ENCODE measurements at regions not wholly inside any gene's neighbourhood (a gene's known extent, or its start where the extent isn't known, plus 50 kb on each side); places are given as distances from the start of the nearest gene placed in this dataset.
"Not testable (repeated sequence)": the region's sequence is repeated elsewhere in the genome, so short reads cannot be mapped to it uniquely, and the experiment has no call there.

GRCh38 chr14:105775349-105775923 is 249.1 kb downstream of the TMEM121 start:
- not testable (repeated sequence) for DNase-seq (ENCODE audit: low read depth, low spot score)

DNA sequence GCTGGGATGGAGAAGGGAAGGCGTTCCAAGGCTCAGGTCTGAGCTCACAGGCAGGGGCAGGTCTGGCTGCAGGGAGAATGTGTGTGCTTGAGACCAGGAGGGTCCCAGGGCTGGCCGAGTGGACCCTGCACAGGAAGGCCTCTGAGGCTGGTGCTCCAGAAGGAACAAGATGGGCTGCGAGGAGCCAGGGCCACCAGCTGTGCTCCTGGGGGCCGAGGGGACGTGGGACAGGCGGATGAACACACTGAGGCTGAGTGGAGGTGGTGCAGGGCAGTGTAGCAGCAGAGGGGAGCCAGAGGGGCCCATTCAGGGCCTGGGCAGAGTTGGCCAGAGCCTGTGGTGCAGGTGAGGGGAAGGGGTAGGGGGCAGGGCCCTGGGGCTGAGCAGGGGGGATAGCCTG is 249.7 kb downstream of the TMEM121 start:
- DNase-seq (ENCODE audit: low read depth, low spot score) = not testable (repeated sequence)

GRCh38 chr14:105776924-105777323 is 250.5 kb downstream of the TMEM121 start:
- DNase-seq (ENCODE audit: low read depth, low spot score) = no peak

DNA sequence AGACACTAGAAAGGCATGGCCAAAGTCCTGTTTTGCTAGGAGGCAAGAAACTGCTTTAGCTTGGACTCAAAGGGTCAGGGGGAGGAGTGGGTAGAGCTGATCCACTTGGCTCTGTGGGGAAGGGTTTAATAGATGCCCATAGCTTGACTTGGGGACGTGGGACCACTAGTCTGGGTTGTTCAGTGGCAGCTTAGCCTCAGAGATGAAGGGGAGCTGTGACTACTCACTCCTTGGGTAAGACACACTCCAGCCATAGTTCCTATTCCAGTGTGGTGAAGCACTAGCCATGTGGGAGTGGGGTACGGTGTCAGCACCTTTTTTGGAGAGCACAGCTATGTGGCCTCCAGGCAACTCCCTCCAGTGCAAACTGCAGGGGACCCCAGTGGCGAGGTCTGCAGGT is 257.3 kb downstream of the TMEM121 start:
- no peak for DNase-seq (ENCODE audit: low read depth, low spot score)

- DNase-seq (ENCODE audit: low read depth, low spot score) = no peak
These were observed 267.5 kb downstream of the TMEM121 start for GRCh38 chr14:105793836-105794235.

GRCh38 chr14:105797546-105797945 is 271.2 kb downstream of the TMEM121 start:
- DNase-seq (ENCODE audit: low read depth, low spot score) = no peak

GRCh38 chr14:105805701-105806100 is 279.3 kb downstream of the TMEM121 start:
- no peak for DNase-seq (ENCODE audit: low read depth, low spot score)

DNA sequence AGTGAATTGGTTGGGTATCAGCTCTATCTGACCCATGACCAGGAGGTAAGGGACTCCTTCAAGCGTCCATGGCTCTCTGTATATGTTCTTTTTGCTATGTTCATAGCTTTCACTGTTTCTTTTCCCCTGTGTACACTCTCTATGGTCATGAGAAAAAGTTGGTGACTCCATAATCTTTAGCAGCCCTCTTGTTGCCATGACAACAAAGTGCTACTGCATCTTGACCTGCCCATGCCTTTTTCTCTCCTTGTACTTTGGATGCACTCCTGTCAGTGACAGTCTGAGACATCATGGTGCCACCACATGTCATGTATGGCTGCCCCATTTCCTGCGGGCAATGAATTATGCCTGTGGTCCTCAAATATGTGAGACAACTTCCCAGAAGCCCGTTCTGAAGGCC is 280.2 kb downstream of the TMEM121 start:
- DNase-seq (ENCODE audit: low read depth, low spot score) = no peak

DNA sequence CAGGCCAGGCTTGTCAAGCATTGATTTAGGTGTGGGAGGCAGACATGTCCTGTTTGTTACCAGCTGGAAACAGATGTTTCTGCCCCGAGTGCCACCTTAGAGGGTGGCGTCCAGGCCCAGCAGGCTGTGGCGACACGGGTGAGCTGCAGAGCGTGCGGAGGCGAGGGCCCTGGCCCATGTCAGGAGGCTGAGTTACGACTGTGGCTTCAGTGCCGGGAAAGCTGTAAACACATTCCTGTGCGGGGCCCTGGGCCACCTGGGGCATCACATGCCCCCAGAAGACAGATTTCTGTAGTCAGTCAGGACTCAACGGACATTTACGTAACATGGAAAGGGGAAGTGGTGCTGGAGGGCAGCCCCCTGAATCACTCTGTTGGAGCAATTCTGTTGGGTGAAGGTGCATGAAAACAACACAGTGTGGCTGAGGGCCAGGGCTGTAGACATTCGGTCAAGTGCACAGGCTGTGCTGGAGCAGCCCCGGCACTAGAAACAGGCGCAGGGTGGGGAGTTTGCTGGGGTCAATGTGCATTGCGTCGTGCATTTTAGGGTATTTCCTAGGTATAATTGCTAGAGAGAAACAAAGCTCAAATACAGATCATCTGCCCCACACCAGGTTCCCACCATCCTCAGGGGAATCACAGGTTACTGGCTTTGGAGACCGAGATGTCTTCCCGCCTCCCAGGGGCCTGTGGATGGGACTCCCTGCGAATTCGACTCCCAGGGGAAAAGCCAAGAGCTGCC is 291.8 kb downstream of the TMEM121 start:
- no peak for DNase-seq (ENCODE audit: low read depth, low spot score)

GRCh38 chr14:105818712-105819005 is 292.3 kb downstream of the TMEM121 start:
- no peak for DNase-seq (ENCODE audit: low read depth, low spot score)

- no peak for DNase-seq (ENCODE audit: low read depth, low spot score)
These were observed 303.8 kb downstream of the TMEM121 start for GRCh38 chr14:105830171-105830570.

DNA sequence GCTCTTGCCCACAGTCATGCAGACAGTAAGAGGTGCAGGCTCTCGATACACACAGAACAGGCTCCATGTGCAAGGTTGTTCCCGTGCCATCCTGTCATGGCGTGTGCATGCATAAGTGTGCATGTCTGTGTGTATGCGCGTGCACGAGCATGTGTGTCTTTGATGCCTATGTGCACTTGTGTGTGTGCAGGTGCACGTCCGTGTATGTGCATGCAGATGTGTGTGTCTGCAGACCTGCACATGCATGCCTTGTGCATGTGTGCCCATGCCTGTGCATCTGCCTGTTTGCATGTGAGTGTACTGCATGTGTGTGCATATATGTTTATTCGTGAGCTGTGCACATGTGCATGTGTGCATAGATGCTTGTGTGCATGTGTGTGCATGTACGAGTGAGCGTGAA is 309.8 kb downstream of the TMEM121 start:
- DNase-seq (ENCODE audit: low read depth, low spot score) = no peak

- no peak for DNase-seq (ENCODE audit: low read depth, low spot score)
These were observed 310.3 kb downstream of the TMEM121 start for GRCh38 chr14:105836730-105837129.

GRCh38 chr14:105837349-105838063 is 311.1 kb downstream of the TMEM121 start:
- DNase-seq (ENCODE audit: low read depth, low spot score) = no peak

DNA sequence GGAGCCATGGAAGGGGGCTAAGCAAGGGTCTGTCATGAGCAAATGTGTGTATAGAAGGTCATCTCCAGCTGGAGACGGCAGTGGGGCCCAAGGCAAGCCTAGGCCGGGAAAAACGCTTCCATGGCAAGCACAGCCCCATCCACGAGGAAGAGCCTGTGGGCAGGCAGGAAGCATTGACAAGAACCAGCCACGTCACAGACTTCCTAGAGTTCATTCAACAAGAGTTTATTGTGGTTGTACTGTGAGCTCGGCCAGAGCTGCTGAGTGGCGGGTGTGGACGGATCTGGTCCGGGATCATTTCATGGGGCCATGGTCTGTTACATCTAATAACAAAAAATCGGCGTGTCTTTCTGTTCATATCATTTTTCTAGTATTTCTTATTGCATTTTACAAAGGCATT is 311.7 kb downstream of the TMEM121 start:
- no peak for DNase-seq (ENCODE audit: low read depth, low spot score)

- DNase-seq (ENCODE audit: low read depth, low spot score) = no peak
These were observed 312.4 kb downstream of the TMEM121 start for GRCh38 chr14:105838591-105839424.

DNA sequence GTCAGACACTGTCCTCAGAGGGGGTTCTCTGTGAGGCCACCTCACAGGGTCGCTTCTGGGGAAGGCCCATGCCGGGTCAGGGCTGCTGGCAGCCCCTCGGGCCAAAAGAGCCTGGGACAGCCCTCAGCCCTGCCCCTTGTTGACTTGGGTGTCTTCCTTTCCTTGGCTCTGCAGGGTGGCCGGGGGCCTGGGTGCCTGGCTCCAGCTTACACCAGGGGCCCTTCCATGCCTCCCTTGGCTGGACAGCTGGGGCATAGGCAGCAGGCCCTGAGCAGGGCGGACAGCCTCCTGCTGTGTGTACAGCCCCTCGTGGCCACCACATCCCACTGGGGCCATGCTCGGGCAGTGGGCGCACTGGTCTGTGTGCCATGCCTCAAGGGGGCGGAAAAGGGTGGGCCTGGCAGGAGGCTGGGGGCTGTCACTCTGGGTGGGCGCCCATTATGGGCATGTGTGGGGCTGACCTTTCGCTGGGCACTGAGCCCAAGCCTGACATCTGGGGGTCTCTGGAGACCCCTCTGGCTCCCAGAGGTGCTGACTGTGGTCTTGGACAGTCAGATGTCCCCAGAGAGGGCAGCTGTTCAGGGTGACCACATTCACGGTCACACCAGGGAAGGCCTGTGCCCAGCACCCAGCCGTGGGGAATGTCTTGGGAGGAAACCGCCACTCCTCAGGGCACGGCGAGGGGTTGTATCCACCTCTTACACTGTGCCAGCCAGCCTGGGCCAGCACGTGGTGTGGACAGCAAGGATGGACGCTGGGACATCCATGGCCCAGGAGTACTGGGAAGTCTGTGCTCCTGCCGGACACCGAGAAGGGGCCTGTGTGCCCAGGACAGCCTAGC is 313.3 kb downstream of the TMEM121 start:
- no peak for DNase-seq (ENCODE audit: low read depth, low spot score)

DNA sequence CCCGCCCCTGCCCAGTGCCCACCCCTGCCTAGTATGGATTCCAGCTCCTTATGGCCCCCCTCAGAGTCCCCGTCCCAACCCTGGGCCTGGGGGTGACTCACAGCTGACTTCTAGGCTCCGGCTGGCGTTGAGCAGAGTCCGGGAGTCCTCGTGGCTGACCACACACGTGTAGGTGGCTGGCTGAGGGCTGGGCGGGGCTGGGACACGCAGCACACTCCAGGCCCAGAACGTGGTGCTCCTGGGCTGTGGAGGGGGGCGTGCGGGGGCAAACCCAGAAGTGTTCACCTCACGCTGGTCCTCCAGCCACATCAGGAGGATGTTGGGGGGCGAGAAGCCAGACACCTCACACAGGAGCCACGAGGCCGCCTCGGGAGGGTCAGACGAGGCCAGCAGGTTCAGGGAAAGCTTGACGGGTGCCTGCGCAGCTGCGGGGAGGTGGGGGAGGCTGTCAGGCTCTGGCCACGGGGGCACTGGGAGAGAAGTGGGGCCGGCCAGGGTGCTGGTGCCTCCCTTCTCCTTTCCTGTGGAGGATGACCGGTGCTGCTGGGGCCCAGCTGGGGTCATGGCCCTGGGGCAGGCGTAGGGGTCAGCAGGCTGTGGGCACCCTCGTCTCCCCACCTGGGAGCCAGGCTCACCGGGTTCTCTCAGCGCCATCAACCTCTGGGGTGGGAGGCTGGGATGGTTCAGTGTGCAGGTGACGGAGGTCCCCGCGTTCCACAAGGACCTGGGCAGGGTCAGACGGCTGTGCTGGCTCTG is 314.1 kb downstream of the TMEM121 start:
- no peak for DNase-seq (ENCODE audit: low read depth, low spot score)

GRCh38 chr14:105841022-105842009 is 314.9 kb downstream of the TMEM121 start:
- no peak for DNase-seq (ENCODE audit: low read depth, low spot score)

Measured in astrocyte of the hippocampus (primary cell).